Astrocyte of the cerebellum (primary cell): ENCODE measurements at regions not wholly inside any gene's neighbourhood (a gene's known extent, or its start where the extent isn't known, plus 50 kb on each side); places are given as distances from the start of the nearest gene placed in this dataset.

Experiments
- DNase-seq: peaks from one replicate; pipeline ENCODE4 v3.0.0-alpha.2; 2011; ENCODE audit warnings: low read depth
- H3K4me3 ChIP-seq: 2 replicates; pipeline ENCODE4 v1.5.1; 2011; ENCODE audit warnings: mild to moderate bottlenecking, low read depth, low read length, moderate library complexity
- in situ Hi-C: cut with HindIII; loops from 2 replicates; pipeline ENCODE4 v1.10.0; 2017; ENCODE audit warnings: low sequenced_read_pairs
- TF ChIP-seq, protein P1 (sequence below): IDR thresholded peaks from 2 replicates; pipeline ENCODE4 v1.5.1; 2012; ENCODE audit warnings: low read length, low read depth, moderate library complexity, mild to moderate bottlenecking; ENCODE audit errors: missing control alignments

DNA sequence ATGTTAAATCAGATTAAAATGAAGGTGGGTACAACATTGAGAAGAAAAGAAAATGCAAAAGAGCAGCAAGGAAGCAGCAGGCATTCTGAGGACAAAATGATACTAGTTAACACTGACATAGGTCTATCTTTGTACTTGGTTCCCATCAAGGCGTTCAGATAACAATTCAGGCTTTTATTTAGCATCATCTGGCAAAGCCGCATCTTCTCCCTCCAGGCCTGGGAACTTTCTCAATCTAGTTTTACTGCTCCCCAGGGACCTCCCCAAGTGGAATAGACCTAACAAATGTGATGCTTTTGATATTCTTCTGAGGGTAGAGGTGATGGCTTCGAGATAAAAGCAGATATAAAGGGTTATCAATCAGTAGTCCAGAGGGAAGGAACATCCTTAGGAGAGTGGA is 130.6 kb downstream of the C3orf38 start:
- DNase-seq, result no peak
- no peak overlapping the region for H3K4me3 ChIP-seq
- TF ChIP-seq, protein P1, sequence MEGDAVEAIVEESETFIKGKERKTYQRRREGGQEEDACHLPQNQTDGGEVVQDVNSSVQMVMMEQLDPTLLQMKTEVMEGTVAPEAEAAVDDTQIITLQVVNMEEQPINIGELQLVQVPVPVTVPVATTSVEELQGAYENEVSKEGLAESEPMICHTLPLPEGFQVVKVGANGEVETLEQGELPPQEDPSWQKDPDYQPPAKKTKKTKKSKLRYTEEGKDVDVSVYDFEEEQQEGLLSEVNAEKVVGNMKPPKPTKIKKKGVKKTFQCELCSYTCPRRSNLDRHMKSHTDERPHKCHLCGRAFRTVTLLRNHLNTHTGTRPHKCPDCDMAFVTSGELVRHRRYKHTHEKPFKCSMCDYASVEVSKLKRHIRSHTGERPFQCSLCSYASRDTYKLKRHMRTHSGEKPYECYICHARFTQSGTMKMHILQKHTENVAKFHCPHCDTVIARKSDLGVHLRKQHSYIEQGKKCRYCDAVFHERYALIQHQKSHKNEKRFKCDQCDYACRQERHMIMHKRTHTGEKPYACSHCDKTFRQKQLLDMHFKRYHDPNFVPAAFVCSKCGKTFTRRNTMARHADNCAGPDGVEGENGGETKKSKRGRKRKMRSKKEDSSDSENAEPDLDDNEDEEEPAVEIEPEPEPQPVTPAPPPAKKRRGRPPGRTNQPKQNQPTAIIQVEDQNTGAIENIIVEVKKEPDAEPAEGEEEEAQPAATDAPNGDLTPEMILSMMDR, result no peak
- in situ Hi-C loops, result no loop called here

DNA sequence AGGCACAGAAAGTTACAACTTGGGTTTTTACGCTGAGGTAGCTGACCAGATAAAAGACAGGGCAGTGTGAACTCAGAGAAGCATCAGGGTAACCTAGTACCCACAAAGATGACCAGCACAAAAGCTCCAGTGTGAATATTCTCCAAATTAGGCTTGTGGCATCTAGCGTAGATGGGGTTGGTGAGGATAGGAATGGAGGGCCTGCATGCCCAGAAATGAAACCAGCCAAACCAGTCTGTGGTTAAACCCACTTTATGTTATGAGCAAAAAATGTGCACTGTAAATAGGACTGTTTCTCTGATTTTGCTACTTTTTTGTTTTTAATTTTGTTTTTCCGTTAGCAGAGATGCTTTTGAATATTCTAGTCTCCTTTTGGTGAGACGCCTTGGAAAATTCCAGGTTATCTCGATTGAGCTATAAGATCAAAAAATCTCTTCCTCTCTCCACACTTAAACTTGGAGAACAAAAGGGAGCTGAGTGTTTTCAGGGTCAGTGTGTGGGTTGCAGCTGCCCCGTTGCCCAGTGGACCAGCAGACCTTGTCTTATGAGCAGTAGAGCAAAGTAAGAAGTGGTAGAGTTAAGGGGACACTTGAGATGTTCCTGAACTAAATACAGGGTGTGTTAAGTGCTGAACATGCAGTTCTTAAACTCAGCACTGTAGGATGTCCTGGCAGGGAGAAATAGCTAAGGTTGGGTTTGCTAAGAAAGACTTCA is 132.9 kb downstream of the C3orf38 start:
- TF ChIP-seq, protein P1, result no peak
- in situ Hi-C loops, result no loop called here

DNA sequence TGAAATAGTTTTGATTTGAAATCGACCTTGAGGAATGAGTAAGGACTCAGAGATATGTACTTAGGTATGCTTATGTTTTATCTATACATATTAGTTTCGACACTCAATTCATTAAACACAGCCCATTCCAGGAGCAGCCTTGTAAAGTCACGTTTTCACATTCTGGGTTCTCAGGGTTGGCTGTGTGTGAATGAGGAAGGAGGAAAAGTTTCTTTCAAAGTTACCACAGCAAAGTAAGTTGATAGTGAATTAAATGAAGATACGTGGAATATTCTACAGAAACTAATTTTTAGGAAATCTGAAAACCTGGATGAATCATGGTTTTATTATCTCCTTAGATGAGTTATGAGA is 133.5 kb downstream of the C3orf38 start:
- H3K4me3 ChIP-seq, result no peak overlapping the region
- TF ChIP-seq, protein P1, result no peak
- in situ Hi-C loops, result no loop called here
- DNase-seq, result no peak

More for the DNA sequence above, 132.9 kb downstream of the C3orf38 start:
- no peak for DNase-seq
- H3K4me3 ChIP-seq, result no peak overlapping the region

DNA sequence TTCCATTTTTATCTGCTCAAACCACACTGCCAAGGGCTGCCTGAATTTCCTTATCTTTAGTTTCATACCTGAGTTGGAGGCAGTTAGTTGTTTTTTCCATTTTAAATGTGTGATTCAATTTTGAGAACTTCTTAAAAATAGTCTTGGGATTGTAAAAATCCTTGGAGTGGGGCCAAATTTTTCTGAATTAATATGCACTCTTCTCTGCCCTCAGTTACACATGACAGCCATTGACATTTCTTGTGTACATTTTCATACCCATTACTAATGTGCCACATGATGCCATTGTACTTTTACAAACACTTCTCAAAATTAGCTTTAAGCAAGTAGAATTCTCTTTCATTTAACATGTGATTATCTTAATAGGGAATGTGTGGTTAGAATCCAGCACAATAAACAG is 141.7 kb downstream of the C3orf38 start:
- no peak for DNase-seq
- in situ Hi-C loops, result no loop called here
- TF ChIP-seq, protein P1, result no peak
- no peak overlapping the region for H3K4me3 ChIP-seq

DNA sequence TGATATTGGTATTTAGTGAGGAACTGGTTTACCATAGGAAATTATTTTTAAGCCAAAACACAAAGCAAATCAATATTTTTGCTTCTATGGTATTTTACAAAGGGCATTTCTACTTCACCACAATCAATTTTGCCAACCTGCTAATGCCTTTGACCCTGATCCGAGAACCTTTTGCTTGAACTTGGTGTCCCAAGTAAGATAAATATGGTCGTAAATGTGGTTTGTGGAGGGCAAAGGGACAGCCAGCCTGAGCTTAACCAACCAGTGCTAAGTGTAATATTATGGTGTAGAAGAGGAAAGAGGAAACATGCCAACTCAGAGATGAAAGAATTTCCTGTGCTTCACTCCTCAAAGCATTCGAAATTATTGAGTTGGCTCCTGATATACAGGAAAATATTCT is 148.4 kb downstream of the C3orf38 start:
- in situ Hi-C loops, result no loop called here
- H3K4me3 ChIP-seq, result no peak overlapping the region
- TF ChIP-seq, protein P1, result no peak
- DNase-seq, result no peak

DNA sequence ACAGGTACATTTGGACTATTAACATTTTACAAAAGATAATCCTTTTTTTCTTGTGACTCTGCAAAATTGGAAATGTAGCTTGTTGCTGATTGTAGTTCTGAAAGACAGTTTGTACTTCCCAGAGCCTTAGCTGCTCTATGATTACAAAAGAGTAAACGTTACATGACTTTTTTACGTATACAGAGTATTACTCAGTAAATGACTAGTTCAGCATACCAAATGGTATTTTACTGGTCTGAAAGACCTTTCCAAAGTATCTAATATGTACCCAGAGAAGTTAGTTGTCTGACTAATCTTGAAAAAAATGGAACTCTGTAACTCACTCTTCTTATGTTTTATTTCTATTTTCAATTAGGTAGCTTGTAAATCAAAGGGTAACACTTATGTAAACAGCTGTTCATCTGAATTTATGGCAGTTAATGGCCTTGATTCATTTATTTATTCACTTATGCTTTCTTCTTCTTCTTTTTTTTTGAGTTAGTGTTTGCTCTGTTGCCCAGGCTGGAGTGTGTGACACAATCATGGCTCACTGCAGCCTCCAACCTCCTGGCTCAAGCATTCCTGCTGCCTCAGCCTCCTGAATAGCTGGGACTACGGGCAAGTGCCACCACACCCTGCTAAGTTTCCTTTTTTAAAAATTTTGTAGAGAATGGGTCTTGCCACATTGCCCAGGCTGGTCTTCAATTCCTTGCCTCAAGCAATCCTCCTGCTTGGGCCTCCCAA is 151.7 kb downstream of the C3orf38 start:
- DNase-seq, result no peak
- no peak overlapping the region for H3K4me3 ChIP-seq
- in situ Hi-C loops, result no loop called here
- TF ChIP-seq, protein P1, result no peak
